ENCODE measurements at regions not wholly inside any gene's neighbourhood (a gene's known extent, or its start where the extent isn't known, plus 50 kb on each side); places are given as distances from the start of the nearest gene placed in this dataset.

DNA sequence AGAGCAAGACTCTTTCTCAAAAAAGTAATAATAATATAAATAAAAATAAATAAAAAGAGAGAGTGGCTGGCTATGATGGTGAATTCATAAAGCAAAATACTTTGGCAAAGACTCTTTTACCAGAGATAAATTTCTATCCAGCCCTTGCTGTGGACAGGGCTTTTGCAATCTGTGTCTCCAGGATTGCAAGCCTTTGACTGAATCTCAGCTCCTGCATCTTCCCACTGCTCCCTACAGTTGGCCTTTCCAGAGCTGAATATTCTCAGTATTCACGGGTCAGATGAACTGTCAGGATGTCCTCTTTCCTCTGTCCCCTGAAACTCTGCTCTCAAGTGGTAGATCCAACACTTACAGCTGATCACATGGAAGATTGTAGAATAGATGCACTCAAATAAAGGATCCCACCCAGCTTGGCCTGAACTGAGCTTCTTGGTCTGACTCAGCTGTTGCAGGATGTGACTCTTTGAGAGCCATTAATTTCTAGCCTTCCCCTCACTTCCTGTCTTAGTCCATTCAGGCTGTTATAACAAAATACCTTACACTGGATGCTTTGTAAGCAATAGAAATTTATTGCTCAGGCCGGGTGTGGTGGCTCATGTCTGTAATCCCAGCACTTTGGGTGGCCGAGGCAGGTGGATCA lies 123.4 kb upstream of the GUCY1A1 start:
- no peak for TF ChIP-seq EP300 (IDR thresholded peaks at IDR 0.05)
- TF ChIP-seq, protein P1, sequence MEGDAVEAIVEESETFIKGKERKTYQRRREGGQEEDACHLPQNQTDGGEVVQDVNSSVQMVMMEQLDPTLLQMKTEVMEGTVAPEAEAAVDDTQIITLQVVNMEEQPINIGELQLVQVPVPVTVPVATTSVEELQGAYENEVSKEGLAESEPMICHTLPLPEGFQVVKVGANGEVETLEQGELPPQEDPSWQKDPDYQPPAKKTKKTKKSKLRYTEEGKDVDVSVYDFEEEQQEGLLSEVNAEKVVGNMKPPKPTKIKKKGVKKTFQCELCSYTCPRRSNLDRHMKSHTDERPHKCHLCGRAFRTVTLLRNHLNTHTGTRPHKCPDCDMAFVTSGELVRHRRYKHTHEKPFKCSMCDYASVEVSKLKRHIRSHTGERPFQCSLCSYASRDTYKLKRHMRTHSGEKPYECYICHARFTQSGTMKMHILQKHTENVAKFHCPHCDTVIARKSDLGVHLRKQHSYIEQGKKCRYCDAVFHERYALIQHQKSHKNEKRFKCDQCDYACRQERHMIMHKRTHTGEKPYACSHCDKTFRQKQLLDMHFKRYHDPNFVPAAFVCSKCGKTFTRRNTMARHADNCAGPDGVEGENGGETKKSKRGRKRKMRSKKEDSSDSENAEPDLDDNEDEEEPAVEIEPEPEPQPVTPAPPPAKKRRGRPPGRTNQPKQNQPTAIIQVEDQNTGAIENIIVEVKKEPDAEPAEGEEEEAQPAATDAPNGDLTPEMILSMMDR (IDR thresholded peaks at IDR 0.05) = no peak
- no peak for TF ChIP-seq POLR2AphosphoS5 (IDR thresholded peaks at IDR 0.05)
- TF ChIP-seq POLR2A (IDR thresholded peaks at IDR 0.05) = no peak

Measured in gastroesophageal sphincter (tissue), 3 donors.